HG02938 (cell line): ENCODE measurements at regions not wholly inside any gene's neighbourhood (a gene's known extent, or its start where the extent isn't known, plus 50 kb on each side); places are given as distances from the start of the nearest gene placed in this dataset.

Source experiments
- ATAC-seq: cut with Tn5 transposase; IDR thresholded peaks from one replicate; pipeline ENCODE4 v1.9.1; 2021; ENCODE audit warnings: mild to moderate bottlenecking, moderate library complexity; ENCODE audit not compliant: unreplicated experiment

GRCh38 chr11:15577519-15577918 lies 462.8 kb downstream of the INSC start:
- ATAC-seq = no peak

- ATAC-seq = no peak
These were observed 464.7 kb downstream of the INSC start for GRCh38 chr11:15579287-15580001.

GRCh38 chr11:15580056-15580774 lies 465.5 kb downstream of the INSC start:
- ATAC-seq = no peak

GRCh38 chr11:15580775-15581095 lies 466.0 kb downstream of the INSC start:
- ATAC-seq = no peak

- no peak for ATAC-seq
These were observed 469.4 kb downstream of the INSC start for GRCh38 chr11:15584158-15584557.

- no peak for ATAC-seq
These were observed 471.0 kb downstream of the INSC start for GRCh38 chr11:15585602-15586331.

- no peak for ATAC-seq
These were observed 472.2 kb downstream of the INSC start for GRCh38 chr11:15586741-15587473.

GRCh38 chr11:15589070-15589626 lies 474.4 kb downstream of the INSC start:
- no peak for ATAC-seq

- no peak for ATAC-seq
These were observed 475.4 kb downstream of the INSC start for GRCh38 chr11:15590132-15590531.

- ATAC-seq = no peak
These were observed 476.4 kb downstream of the INSC start for GRCh38 chr11:15591112-15591537.

- ATAC-seq = no peak
These were observed 479.9 kb downstream of the INSC start for GRCh38 chr11:15594607-15595006.

- no peak for ATAC-seq
These were observed 484.7 kb downstream of the INSC start for GRCh38 chr11:15599376-15599775.

GRCh38 chr11:15602047-15602446 lies 487.3 kb downstream of the INSC start:
- no peak for ATAC-seq

GRCh38 chr11:15602785-15603567 lies 488.3 kb downstream of the INSC start:
- ATAC-seq = no peak

- no peak for ATAC-seq
These were observed 490.4 kb downstream of the INSC start for GRCh38 chr11:15605094-15605493.

GRCh38 chr11:15607361-15608036 lies 492.8 kb downstream of the INSC start:
- ATAC-seq = no peak

GRCh38 chr11:15609445-15609844 lies 494.7 kb downstream of the INSC start:
- no peak for ATAC-seq

- no peak for ATAC-seq
These were observed 496.2 kb downstream of the INSC start for GRCh38 chr11:15610881-15611280.

- ATAC-seq = no peak
These were observed 498.5 kb downstream of the INSC start for GRCh38 chr11:15613251-15613650.

GRCh38 chr11:15613789-15614188 lies 499.1 kb downstream of the INSC start:
- no peak for ATAC-seq
